GM12864 (cell line): ENCODE measurements at regions not wholly inside any gene's neighbourhood (a gene's known extent, or its start where the extent isn't known, plus 50 kb on each side); places are given as distances from the start of the nearest gene placed in this dataset.

Experiments used
- DNase-seq: peaks from one replicate; pipeline ENCODE4 v3.0.0-alpha.2; 2011; ENCODE audit warnings: low read depth
- H3K4me3 ChIP-seq: 2 replicates; pipeline ENCODE4 v1.5.1; 2011; ENCODE audit warnings: mild to moderate bottlenecking, low read depth, low read length, control low read depth
- CTCF ChIP-seq: IDR thresholded peaks from 2 replicates; pipeline ENCODE4 v1.5.1; 2011; ENCODE audit warnings: low read depth, mild to moderate bottlenecking, moderate library complexity, low read length, control low read depth, inconsistent platforms; ENCODE audit errors: missing control alignments

- no peak for DNase-seq
- no peak for TF ChIP-seq CTCF
- no peak overlapping the region for H3K4me3 ChIP-seq
Measured at GRCh38 chr14:53615252-53615651, 341.4 kb downstream of the BMP4 start.

GRCh38 chr14:53613404-53614253, 343.0 kb downstream of the BMP4 start:
- TF ChIP-seq CTCF = no peak
- DNase-seq = peak; percentile 94
- peak overlapping the region; percentile 34 for H3K4me3 ChIP-seq

- no peak for DNase-seq
- no peak overlapping the region for H3K4me3 ChIP-seq
- TF ChIP-seq CTCF = no peak
Measured at GRCh38 chr14:53610947-53611346, 345.7 kb downstream of the BMP4 start.

GRCh38 chr14:53609009-53609408, 347.6 kb downstream of the BMP4 start:
- TF ChIP-seq CTCF = no peak
- no peak for DNase-seq
- H3K4me3 ChIP-seq = no peak overlapping the region

- DNase-seq = no peak
- TF ChIP-seq CTCF = no peak
- no peak overlapping the region for H3K4me3 ChIP-seq
Measured at GRCh38 chr14:53608369-53608768, 348.3 kb downstream of the BMP4 start.

- TF ChIP-seq CTCF = no peak
- no peak overlapping the region for H3K4me3 ChIP-seq
- DNase-seq = no peak
Measured at GRCh38 chr14:53606203-53606602, 350.4 kb downstream of the BMP4 start.

- no peak for DNase-seq
- no peak for TF ChIP-seq CTCF
- no peak overlapping the region for H3K4me3 ChIP-seq
Measured at GRCh38 chr14:53605562-53605961, 351.1 kb downstream of the BMP4 start.
